Loucy (cell line): ENCODE measurements at regions not wholly inside any gene's neighbourhood (a gene's known extent, or its start where the extent isn't known, plus 50 kb on each side); places are given as distances from the start of the nearest gene placed in this dataset.

Experiments used
- H2AFZ ChIP-seq: fragments of 200-600 bp; sonication (generic); 2 replicates; pipeline ENCODE4 v1.6.0; 2016; ENCODE audit warnings: antibody characterized with exemption, mild to moderate bottlenecking, low read length, moderate library complexity
- H3F3A ChIP-seq: fragments of 200-600 bp; 2 replicates; pipeline ENCODE4 v1.6.0; 2016; ENCODE audit warnings: antibody characterized with exemption, low read depth, mild to moderate bottlenecking
- H3K27me3 ChIP-seq: fragments of 200-600 bp; sonication (generic); 2 replicates; pipeline ENCODE4 v1.6.1; 2014; ENCODE audit warnings: low read length, mild to moderate bottlenecking; ENCODE audit not compliant: insufficient read depth, poor library complexity, severe bottlenecking
- H3K36me3 ChIP-seq: fragments of 200-600 bp; sonication (generic); 2 replicates; pipeline ENCODE4 v1.6.1; 2016; ENCODE audit warnings: low read length; ENCODE audit not compliant: insufficient read depth
- H3K4me1 ChIP-seq: fragments of 200-600 bp; sonication (generic); 2 replicates; pipeline ENCODE4 v1.5.1; 2014; ENCODE audit warnings: low read length, mild to moderate bottlenecking; ENCODE audit not compliant: insufficient read depth, poor library complexity, severe bottlenecking
- H3K4me2 ChIP-seq: fragments of 200-600 bp; sonication (generic); 2 replicates; pipeline ENCODE4 v1.6.0; 2014; ENCODE audit warnings: antibody characterized with exemption, low read length, low read depth, mild to moderate bottlenecking; ENCODE audit not compliant: poor library complexity, severe bottlenecking
- H3K4me3 ChIP-seq: fragments of 200-600 bp; sonication (generic); 2 replicates; pipeline ENCODE4 v1.5.1; 2014; ENCODE audit warnings: low read length, mild to moderate bottlenecking, mixed read lengths; ENCODE audit not compliant: poor library complexity, severe bottlenecking
- H3K79me2 ChIP-seq: fragments of 200-600 bp; sonication (generic); 2 replicates; pipeline ENCODE4 v1.6.1; 2014; ENCODE audit warnings: low read length; ENCODE audit not compliant: insufficient read depth
- H3K9ac ChIP-seq: fragments of 200-600 bp; sonication (generic); 2 replicates; pipeline ENCODE4 v1.6.0; 2014; ENCODE audit warnings: mild to moderate bottlenecking, low read depth, low read length, moderate library complexity; ENCODE audit not compliant: poor library complexity, severe bottlenecking
- H3K9me2 ChIP-seq: fragments of 200-600 bp; sonication (generic); replicated peaks from 2 replicates; pipeline ENCODE4 v1.6.1; 2016; ENCODE audit warnings: low read depth, low read length, mixed read lengths
- H3K9me3 ChIP-seq: fragments of 200-600 bp; sonication (generic); 2 replicates; pipeline ENCODE4 v1.6.1; 2014; ENCODE audit warnings: mild to moderate bottlenecking, antibody characterized with exemption, low read length, low read depth; ENCODE audit not compliant: insufficient read depth
- H4K20me1 ChIP-seq: fragments of 200-600 bp; sonication (generic); 2 replicates; pipeline ENCODE4 v1.6.0; 2014; ENCODE audit warnings: antibody characterized with exemption, low read length, mild to moderate bottlenecking; ENCODE audit not compliant: insufficient read depth, poor library complexity, severe bottlenecking
- CTCF ChIP-seq: fragments of 200-600 bp; sonication (generic); conservative IDR thresholded peaks from 2 replicates; pipeline ENCODE4 v1.5.1; 2014; ENCODE audit warnings: mild to moderate bottlenecking, antibody characterized with exemption, low read length
- EZH2phosphoT487 ChIP-seq: fragments of 200-600 bp; IDR thresholded peaks from 2 replicates; pipeline ENCODE4 v1.6.1; 2018; ENCODE audit warnings: antibody characterized with exemption, mild to moderate bottlenecking, moderate library complexity, borderline replicate concordance

GRCh38 chr6:92376691-92377090, 1042.7 kb downstream of the EPHA7 start:
- Histone ChIP-seq H3K27me3 (no peaks in the 10 kb centered on the region), H2AFZ (no peak overlapping the region), H3K4me2 (no peak overlapping the region), H4K20me1 (no peaks in the 10 kb centered on the region), H3K9me2 (no peaks in the 10 kb centered on the region), H3K79me2 (no peaks in the 10 kb centered on the region), H3K4me1 (no peaks in the 10 kb centered on the region), H3F3A (no peaks in the 10 kb centered on the region), H3K9me3 (no peaks in the 10 kb centered on the region), H3K36me3 (no peaks in the 10 kb centered on the region), H3K9ac (no peak overlapping the region), H3K4me3 (no peak overlapping the region)
- TF ChIP-seq EZH2phosphoT487: no peak
- no peak for TF ChIP-seq CTCF

- H3K4me3 ChIP-seq: no peak overlapping the region
- no peaks in the 10 kb centered on the region for H3K4me1 ChIP-seq
- H3F3A ChIP-seq: no peaks in the 10 kb centered on the region
- no peaks in the 10 kb centered on the region for H3K9me3 ChIP-seq
- H4K20me1 ChIP-seq: no peaks in the 10 kb centered on the region
- H3K36me3 ChIP-seq: no peaks in the 10 kb centered on the region
- no peaks in the 10 kb centered on the region for H3K79me2 ChIP-seq
- H2AFZ ChIP-seq: no peak overlapping the region
- TF ChIP-seq EZH2phosphoT487 (no peak), CTCF (no peak)
- no peak overlapping the region for H3K9ac ChIP-seq
- no peaks in the 10 kb centered on the region for H3K9me2 ChIP-seq
- H3K4me2 ChIP-seq: no peak overlapping the region
- no peaks in the 10 kb centered on the region for H3K27me3 ChIP-seq
Measured at GRCh38 chr6:92371211-92372208, 1047.8 kb downstream of the EPHA7 start.

- Histone ChIP-seq H3K4me1 (no peaks in the 10 kb centered on the region), H3K36me3 (no peaks in the 10 kb centered on the region), H3K27me3 (no peaks in the 10 kb centered on the region), H3K9me3 (no peaks in the 10 kb centered on the region), H3K9me2 (no peaks in the 10 kb centered on the region), H3K79me2 (no peaks in the 10 kb centered on the region), H3K9ac (no peak overlapping the region), H4K20me1 (no peaks in the 10 kb centered on the region), H3K4me2 (no peak overlapping the region), H3F3A (no peaks in the 10 kb centered on the region), H3K4me3 (no peak overlapping the region), H2AFZ (no peak overlapping the region)
- TF ChIP-seq CTCF (no peak), EZH2phosphoT487 (no peak)
Measured at GRCh38 chr6:92369309-92369708, 1050.0 kb downstream of the EPHA7 start.
